NK-92 (cell line): ENCODE measurements at regions not wholly inside any gene's neighbourhood (a gene's known extent, or its start where the extent isn't known, plus 50 kb on each side); places are given as distances from the start of the nearest gene placed in this dataset.
"Not testable (repeated sequence)": the region's sequence is repeated elsewhere in the genome, so short reads cannot be mapped to it uniquely, and the experiment has no call there.

Source experiments
- DNase-seq: peaks from one replicate; lab custom pipeline; 2025; ENCODE audit not compliant: unreplicated experiment; lab: John Stamatoyannopoulos, UW

DNA sequence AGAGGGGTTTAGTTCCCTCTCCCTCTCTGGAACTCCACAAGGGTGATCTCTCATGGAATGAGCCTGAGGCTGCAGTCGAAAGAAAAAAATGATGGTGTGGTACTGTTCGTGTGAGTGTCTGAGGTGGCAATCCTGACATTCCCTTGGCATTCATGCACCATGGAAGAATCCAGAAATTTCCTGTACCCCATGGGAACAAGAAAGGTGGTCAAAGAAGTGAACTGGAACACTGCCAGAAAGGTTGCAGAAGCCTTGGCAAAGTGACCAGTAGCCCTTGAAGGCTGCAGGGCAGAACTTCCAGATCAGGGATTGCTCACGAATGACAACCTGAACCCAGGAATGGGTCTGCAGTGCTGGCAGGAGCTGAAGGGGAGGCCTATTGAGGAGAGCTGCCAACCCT is 394.7 kb downstream of the CD83 start:
- no peak for DNase-seq

DNA sequence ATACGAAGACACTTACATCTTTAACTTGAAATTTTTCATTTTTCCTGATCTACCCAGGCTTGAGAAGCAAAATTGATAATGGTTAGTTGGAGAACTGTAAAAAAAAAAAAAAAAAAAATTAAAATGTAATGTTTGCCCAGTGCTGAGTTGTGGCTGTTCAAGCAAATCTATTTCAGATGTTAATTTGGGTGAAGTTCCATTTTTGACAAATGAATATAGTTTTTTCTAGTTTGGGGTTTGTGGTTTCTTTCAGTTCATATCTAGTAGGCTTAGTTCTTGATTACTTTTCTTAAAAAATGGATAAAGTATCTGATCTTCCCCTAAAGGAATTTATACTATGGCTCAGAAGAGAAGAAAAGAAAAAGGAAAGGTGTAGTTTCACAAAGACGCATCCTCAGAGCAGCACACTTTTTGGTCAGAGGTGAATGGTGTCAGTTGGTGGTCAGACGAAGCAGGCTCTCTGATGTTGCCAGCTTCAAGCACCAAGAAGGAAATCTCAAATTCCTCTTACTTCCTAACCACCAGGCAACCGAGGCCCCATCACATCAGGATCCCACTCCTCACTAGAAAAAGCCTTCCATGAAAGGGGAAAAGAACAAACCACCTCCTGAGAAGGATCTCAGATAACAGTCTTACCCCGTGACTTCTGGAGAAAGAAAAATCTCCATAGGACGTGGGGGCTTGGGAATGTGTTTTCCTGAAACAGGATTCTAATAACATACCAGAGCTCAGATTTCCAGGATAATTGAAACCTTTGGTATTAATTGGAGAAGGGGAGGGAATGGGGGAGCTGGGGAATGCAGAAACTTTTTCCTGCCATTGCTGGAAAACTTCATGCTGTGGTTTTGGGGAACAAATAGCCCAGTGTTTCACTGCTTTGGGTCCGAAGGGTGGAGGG is 396.2 kb downstream of the CD83 start:
- no peak for DNase-seq

DNA sequence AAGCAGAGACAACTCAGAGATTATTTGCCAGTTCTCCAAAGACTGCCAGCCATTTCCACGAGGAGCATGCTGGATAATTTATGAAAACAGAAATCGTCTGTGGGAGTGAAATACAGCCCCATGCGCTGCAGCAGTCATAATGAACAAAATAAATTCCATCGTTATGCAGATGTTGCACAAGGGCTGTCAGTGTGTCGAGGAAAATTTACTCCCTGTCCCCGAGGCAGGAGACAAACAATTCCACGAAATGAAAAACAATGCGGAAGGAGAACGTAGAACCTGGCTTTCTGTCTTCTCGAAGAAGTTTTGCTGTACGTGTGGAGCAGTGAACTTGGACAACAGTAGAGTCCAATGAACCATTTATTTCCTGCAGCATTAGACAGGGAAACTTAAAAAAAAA is 399.4 kb downstream of the CD83 start:
- DNase-seq: no peak

GRCh38 chr6:14517516-14518105 is 400.0 kb downstream of the CD83 start:
- no peak for DNase-seq

DNA sequence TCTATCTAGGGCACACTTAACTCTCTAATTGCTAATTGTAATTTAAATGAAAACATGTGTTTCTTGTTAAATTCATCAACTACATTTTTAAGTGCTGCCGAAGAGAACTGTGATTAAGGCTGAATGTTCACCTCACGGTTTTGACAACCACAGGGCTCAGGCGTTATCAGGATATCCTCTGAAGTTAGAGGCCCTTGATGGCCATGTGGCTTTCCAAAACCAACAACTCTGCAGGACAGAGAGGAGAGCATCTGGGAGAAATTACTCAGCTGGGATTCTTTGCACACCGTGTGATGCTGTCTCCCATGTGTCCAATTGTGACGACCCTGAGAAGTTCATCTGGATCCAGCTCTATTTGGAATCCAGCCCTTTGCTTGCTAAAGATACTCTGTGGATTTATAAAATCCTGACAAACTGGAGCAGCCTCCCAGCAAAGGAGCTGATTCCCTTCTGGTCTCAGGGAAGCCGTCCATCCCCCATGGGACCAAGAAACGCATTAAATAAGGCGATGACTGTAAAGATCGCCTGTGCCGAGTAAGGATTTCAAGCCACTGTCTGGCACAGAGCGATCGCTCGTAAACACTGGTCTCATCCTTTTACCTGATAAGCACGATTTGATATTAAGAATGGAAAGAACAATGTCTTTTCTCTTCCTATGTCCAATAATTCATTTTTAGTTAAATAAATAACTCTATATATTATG is 401.1 kb downstream of the CD83 start:
- DNase-seq: no peak

- no peak for DNase-seq
Observed at GRCh38 chr6:14520029-14520428, 402.5 kb downstream of the CD83 start.

- DNase-seq: no peak
Observed at GRCh38 chr6:14520536-14520935, 403.0 kb downstream of the CD83 start.

DNA sequence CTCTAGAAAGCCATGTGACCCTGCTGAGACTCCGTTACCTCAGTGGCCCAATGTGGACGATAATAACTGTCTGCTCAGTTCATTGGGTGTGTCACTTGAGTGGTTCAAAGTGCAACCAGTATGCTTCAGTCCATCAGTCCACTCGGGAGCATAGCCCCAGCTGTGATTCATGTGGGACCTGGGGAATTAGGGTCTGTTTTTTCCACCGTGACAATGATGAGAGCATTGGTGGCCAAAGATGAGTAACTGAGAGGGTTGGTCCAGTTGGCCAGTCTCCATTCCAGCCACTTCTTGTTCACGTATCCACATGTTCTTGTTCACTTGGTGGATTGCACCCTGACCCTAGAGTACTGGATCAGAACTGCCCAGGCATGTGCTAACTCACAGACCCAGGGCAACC is 403.6 kb downstream of the CD83 start:
- DNase-seq: no peak

GRCh38 chr6:14521861-14522260 is 404.3 kb downstream of the CD83 start:
- DNase-seq: not testable (repeated sequence)

GRCh38 chr6:14524319-14524718 is 406.7 kb downstream of the CD83 start:
- no peak for DNase-seq

- DNase-seq: no peak
Observed at GRCh38 chr6:14530385-14530784, 412.8 kb downstream of the CD83 start.

DNA sequence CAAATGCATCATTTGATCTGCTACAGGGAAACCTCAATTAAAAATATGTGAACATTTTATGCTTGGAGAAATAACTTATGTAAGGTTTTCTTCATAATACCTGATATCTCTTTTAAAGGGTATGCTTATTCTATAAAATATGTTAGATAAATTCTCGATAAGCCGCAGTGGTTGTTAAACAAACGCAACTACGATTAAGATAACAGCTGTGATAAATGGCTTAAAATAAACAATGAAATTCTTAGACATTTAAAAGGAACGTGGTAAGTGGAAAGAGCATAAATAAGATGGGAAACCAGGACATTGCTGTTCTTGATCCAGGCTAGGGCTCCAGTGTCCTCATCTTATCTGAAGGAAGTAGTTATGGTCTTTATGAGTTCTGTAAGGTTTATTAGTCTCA is 415.9 kb downstream of the CD83 start:
- DNase-seq: no peak

GRCh38 chr6:14537030-14537429 is 419.5 kb downstream of the CD83 start:
- no peak for DNase-seq

DNA sequence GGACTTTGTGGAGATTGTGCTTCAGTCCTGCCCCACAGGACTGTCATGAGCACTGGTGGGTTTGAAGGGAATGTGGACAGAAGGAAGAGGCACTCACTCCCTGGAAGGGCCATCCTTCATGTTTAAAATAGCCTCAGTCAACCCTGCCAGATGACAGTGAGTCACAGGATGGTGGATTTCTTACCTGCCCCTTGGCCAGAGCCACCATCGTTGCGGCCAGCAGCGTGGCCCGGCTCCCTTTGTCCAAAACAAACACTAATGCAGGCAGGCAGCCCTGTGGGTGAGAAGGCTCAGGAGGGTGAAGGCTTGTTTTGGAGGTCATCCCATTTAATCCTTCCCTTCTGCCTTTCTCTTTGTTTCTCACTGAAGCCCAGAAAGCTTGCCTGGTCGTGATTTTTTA is 422.7 kb downstream of the CD83 start:
- no peak for DNase-seq

- no peak for DNase-seq
Observed at GRCh38 chr6:14540810-14541540, 423.4 kb downstream of the CD83 start.

GRCh38 chr6:14542670-14543366 is 425.2 kb downstream of the CD83 start:
- DNase-seq: no peak

DNA sequence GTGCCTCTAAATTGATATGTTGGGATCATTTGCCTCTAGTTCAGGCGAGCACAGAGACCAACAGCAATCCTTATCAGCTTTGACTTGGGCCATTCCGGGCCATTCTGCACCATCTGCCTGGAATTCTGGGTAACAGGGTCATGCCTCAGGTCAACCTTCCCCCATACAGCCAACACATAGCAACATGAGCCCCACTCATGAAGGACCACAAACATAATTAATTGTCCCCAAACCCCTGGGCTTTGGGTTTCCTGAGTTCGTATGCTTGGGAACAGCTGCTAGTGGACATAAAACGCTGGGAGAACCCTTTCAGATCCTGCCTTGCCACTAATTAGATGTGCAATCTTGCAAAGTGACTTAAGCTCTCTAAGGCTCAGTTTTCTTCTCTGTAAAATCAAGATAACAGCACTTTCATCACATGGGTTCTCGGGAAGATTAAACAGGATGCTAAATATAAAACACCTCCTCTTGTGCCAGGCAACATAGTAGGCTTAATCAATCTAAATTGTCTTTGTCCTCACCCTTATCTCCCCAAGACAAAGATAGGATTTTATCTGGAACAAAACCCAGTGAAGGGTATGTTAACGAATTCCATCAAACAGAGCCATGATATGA is 426.5 kb downstream of the CD83 start:
- DNase-seq: no peak

- DNase-seq: no peak
Observed at GRCh38 chr6:14544666-14545065, 427.1 kb downstream of the CD83 start.

DNA sequence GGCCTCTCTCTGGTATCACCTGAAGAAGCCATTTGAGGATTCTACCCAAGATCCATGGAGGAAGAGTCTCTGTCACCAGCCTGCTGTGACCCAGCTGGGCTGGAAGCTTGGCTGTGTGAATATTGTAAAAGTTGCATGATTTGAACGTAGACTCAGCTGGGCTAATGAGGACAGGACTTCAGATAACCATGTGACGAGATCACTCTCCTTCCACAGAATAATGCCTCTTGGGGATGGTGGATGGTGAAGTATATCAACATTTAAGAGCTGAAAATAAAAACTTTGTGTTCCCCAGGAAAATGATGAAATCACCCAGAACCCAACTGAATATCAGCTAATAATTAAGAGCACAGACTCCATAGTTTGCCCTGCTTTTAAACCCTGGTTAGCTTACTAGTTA is 427.9 kb downstream of the CD83 start:
- DNase-seq: no peak

DNA sequence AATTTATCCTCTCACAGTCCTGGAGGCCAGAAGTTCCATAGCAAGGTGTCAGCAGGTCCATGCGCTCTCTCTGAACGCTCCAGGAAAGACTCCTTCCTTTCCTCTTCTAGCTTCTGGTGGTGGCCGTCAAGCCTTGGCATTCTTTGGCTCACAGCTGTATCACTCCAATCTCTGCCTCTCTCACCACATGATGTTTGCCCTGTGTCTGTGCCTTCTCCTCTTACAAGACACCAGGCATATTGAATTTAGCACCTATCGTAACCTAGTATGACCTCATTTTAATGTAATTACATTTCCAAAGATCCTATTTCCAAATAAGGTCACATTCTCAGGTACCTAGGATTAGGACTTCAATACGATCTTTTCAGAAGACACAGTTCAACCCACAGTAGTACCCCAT is 428.5 kb downstream of the CD83 start:
- DNase-seq: no peak
